Suprapubic skin (tissue), 4 donors: ENCODE measurements at regions not wholly inside any gene's neighbourhood (a gene's known extent, or its start where the extent isn't known, plus 50 kb on each side); places are given as distances from the start of the nearest gene placed in this dataset.

Experiments
- CTCF ChIP-seq, 2 donors: fragments of 200-600 bp in 1 of 2; fragments of 450-650 bp in 1 of 2; sonication (generic) in 1 of 2; IDR thresholded peaks; one replicate each; pipeline ENCODE4 v1.5.1; 2016 to 2019; ENCODE audit warnings: antibody characterized with exemption in 2 of 2, mild to moderate bottlenecking in 1 of 2, moderate library complexity in 1 of 2
- EP300 ChIP-seq: sonication (generic); formaldehyde crosslinking; IDR thresholded peaks from one replicate; pipeline ENCODE4 v1.6.1; 2017; ENCODE audit warnings: antibody characterized with exemption
- POLR2A ChIP-seq, 2 donors: fragments of 450-650 bp; IDR thresholded peaks; one replicate each; pipeline ENCODE4 v1.6.1; 2017; ENCODE audit warnings: antibody characterized with exemption in 2 of 2, mild to moderate bottlenecking in 2 of 2, moderate library complexity in 2 of 2
- POLR2AphosphoS5 ChIP-seq, 3 donors: sonication (generic); formaldehyde crosslinking; IDR thresholded peaks; one replicate each; pipeline ENCODE4 v1.6.1; 2017; ENCODE audit warnings: antibody characterized with exemption in 3 of 3

DNA sequence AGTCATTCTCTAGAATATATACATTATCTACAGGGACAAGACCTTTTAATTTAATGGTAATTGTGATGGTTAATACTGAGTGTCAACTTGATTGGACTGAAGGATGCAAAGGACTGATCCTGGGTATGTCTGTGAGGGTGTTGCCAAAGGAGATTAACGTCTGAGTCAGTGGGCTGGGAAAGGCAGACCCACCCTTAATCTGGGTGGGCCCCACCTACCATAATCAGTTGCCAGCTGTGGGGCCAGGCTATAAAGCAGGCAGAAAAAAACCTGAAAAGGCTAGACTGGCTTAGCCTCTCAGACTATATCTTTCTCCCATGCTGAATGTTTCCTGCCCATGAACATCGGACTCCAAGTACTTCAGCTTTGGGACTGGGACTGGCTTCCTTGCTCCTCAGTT lies 112.2 kb upstream of the SMC2 start:
- TF ChIP-seq CTCF (IDR thresholded peaks at IDR 0.05) (no peak), POLR2A (IDR thresholded peaks at IDR 0.05) (no peak), POLR2AphosphoS5 (IDR thresholded peaks at IDR 0.05) (no peak), EP300 (no peak)
